Midbrain (tissue), 1 donor: ENCODE measurements at regions not wholly inside any gene's neighbourhood (a gene's known extent, or its start where the extent isn't known, plus 50 kb on each side); places are given as distances from the start of the nearest gene placed in this dataset.
A peak's percentile ranks its signal among the peaks of the same experiment; 100 is the strongest.
"Not testable (repeated sequence)": the region's sequence is repeated elsewhere in the genome, so short reads cannot be mapped to it uniquely, and the experiment has no call there.

Experiments used
- DNase-seq: peaks from one replicate; lab custom pipeline; 2025; lab: John Stamatoyannopoulos, UW

DNA sequence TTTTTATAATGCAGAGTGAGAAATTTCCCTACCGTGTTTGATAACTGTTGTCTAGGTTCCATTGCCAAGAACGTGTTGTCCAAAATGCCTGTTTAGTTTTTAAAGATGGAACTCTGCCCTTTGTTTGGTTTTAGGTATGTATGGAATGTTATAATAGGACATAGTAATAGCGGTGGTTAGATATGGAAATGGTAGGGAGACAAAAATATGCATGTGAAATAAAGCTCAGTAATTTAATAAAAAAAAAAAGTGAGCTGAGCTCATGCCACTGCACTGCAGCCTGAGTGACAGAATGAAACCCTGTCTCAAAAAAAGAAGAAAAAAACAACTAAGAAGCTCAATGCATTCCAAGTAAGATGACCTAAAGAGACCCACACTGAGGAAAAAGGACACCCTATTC is 72.9 kb downstream of the ZNF783 start:
- no peak for DNase-seq

DNA sequence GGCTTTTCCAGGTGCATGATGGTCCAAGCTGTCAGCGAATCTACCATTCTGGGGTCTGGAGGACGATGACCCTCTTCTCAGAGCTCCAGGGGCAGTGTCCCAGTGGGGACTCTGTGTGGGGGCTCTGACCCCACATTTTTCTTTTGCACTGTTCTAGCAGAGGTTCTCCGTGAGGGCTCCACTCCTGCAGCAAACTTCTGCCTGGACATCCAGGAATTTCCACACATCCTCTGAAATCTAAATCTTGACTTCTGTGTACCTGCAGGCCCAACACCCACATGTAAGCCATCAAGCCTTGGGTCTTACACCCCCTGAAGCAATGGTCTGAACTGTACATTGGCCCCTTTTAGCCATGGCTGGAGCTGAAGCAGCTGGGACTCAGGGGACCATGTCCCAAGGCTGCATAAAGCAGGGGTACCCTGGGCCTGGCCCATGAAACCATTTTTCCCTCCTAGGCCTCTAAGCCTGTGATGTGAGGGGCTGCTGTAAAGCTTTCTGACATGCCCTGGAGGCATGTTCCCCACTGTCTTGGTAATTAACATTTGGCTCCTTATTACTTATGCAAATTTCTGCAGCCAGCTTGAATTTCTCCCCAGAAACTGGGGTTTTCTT is 86.9 kb downstream of the ZNF783 start:
- DNase-seq = no peak

DNA sequence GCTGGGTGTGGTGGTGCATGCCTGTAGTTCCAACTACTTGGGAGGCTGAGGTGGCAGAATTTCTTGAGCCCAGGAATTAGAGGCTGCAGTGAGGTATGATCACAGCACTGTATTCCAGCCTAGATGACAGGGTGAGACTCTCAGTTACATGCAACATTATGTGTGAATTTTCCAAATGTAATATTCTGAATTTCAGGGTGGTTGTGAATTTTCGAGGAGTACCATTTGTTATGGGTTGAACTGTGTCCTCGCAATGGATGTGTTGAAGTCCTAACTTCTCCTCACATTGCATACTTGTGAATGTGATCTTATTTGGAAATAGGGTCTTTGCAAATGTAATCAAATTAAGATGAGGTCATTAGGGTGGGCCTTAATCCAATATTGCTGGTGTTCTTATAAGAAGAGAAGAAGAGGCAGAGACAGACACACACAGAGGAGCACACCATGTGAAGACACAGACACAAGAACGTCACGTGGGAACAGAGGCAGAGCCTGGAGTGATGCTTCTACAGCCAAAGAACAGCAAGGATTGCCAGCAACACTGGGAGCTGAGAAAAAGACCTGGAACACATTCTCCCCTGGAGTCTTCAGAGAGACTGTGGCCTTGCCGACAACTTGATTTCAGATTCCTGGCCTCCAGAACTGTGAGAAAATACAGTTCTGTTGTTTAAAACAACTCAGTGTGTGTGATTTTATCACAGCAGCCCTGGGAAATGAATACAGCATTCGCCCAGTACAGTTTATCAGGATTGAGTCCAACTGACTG is 91.9 kb downstream of the ZNF783 start:
- peak; percentile 11 for DNase-seq

DNA sequence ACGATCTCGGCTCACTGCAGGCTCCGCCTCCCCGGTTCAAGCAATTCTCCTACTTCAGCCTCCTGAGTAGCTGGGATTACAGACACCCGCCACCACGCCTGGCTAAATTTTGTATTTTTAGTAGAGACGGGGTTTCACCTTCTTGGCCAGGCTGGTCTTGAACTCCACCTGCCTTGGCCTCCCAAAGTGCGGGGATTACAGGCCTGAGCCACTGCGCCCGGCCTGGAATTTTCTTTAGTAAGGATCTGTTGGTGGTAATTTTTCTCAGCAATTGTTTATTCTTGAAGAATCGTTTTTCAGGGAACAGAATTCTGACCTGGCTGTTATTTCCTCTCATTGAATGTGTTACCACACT is 93.0 kb downstream of the ZNF783 start:
- DNase-seq = not testable (repeated sequence)

DNA sequence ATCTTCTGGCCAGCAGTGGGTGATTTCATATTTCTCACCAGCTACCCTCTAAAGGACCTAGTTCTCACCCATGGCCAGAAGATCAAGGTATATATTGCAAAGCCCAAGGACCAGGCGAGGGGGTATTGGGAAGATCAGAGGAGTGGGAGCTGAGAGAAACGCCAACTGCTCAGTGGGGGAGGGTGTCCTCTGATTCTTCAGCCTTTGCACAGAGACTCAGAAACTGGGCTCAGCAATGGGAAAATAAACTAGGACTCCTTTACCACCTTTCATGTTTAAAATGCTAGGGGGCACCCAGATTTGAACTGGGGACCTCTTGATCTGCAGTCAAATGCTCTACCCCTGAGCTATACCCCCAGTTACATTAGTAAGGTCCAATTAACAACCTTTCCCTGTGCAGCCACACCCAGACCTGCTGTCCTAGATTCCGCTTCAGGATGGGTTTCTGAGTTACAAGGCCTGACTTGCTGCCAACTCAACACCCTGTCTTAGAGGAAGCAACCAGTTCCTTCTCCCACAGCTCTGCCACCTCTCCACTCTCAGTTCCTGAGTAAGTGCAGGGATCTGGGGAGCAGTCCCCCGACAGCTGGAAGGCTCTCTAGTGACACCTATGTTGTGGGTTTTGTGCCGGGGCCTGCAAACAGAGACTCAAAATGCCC is 93.5 kb downstream of the ZNF783 start:
- no peak for DNase-seq

DNA sequence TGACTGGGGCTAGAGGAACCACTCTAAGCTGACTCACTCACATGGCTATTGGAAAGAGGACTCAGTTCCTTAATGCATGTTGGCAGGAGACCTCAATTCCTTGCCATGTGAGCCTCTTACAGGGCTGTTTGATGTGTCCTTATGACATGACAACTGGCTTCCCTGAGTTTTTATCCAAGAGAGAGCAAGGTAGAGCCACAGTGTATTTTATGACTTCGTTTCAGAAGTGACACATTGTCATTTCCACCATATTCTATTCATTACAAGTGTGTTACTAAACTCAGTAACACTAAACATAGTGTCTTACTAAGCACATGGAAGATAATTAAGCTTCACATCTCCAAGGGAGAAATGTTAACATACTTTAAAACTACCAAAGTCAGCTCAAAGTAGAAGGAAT is 98.2 kb downstream of the ZNF777 start:
- no peak for DNase-seq

DNA sequence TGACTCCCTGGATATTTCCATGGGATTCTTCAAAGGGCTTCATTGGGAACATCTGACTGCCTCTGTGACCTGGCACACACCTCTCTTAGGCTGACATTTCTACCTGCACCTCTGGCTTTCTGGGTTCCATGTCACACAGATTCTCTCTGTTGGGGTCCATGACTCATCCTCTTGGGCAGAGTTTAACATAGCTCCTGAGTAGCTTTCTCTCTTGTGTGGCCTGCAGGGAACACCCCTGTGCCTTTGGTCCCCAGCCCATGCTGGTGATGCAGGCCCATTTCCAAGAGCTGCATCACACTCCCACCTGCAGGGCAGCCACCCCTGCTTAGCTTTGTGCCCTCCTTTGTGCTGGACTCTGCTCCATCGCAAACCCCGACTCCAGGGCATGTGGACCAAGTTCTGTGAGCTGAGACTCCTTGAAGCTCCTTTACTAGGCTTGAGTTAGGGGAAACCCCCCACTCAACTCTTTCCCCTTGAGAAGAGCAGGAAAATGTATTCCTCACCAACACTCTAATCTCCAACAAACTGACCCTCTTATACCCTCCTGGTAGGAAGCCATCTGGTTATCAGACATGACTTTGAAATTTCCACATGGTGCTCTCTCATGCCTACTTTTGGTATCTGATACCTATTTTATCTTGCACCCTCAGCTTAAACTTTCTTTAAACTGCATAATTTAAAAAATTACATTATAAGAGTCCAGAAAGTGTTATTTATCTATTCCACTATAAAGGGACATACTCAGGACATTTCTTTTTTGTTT is 93.3 kb downstream of the ZNF777 start:
- DNase-seq = no peak

DNA sequence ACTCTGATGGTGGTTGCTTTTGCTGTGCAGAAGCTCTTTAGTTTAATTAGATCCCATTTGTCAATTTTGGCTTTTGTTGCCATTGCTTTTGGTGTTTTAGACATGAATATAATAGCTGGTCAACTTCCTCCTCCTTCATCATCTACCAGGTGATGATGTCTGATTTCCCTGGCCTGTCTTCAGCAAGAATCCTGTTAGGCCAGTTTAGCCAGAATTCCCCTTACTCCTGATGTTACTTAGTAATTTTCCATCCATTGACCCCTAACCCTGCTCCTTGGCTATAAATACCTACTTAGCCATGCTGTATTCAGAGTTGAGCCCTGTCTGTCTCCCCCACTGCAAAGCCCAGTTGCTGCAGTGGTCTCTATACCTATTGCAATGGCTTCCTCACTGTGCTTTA is 91.4 kb downstream of the ZNF777 start:
- no peak for DNase-seq

DNA sequence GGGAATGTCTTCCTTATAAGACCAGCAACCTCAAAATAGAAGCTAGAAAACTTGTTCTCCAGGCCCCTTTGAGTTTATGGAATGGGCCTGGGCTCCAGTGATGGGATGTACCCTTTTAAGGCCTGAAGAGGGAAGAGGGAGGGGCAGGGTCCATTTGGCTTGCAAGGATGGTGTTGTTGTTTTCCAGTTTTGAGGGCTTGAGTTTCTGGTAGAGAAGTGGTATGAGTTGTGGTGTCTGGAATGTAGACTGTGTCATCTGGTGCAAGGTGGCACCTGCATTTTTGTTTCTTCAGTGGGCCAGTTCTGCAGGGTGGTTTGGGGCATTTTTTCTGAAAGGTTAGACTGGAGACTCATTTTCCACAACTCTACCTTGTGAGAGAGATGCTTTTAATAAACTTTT is 90.1 kb downstream of the ZNF777 start:
- DNase-seq = no peak

DNA sequence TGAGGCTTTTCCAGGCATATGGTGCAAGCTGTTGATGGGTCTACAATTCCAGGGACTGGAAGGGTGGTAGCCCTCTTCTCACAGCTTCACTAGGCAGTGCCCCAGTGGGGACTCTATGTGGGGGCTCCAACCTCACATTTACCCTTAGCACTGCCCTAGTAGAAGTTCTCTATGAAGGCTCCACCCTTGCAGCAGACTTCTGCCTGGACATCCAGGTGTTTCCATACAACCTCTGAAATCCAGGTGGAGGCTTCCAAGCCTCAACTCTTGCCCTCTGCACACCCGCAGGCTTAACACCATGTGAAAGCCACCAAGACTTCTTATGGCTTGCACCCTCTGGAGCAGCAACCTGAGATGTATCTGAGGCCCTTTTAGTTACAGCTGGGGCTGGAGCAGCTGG is 87.8 kb downstream of the ZNF777 start:
- no peak for DNase-seq

DNA sequence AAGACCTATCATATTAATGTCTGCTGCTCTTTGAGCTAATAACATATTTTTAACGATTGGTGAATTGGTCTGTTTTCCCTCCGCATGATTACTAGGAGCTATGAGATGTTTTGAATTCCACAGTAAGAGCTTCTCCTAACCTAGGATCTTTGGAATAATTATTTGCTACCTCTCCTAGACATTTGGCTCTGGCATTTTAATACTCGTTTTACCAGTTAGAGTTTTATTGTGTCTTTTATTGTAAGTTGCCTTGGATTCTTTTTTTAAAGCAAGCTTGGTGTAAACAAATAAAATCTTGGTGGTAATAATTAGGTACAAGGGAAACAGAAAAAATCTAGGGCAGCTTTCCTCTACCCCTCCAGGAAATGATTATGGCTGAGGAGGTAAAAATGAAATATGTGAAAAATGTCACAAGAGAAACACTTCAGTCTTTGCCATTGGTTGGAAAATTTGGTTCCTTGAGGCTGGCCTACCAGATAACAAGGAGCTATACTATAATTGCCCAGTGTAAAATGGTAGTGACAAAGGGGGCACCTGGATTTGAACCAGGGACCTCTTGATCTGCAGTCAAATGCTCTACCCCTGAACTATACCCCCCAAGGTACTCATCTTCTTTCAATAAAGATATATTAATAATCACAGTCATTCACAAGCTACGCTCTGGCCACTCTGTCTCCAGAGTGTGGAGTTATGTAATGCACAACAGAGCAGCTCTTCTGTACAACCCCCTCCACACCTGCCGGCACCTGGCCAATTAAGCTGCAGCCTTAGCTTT is 85.4 kb downstream of the ZNF777 start:
- no peak for DNase-seq

DNA sequence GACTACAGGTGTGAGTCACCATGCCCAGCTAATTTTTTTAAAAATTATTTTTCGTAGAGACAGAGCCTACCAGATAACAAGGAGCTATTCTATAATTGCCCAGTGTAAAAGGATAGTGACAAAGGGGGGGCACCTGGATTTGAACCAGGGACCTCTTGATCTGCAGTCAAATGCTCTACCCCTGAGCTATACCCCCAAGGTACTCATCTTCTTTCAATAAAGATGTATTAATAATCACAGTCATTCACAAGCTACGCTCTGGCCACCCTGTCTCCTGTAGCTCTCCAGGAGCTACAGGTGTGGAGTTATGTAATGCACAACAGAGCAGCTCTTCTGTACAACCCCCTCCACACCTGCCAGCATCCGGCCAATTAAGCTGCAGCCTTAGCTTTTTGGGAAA is 83.5 kb downstream of the ZNF777 start:
- DNase-seq = no peak

DNA sequence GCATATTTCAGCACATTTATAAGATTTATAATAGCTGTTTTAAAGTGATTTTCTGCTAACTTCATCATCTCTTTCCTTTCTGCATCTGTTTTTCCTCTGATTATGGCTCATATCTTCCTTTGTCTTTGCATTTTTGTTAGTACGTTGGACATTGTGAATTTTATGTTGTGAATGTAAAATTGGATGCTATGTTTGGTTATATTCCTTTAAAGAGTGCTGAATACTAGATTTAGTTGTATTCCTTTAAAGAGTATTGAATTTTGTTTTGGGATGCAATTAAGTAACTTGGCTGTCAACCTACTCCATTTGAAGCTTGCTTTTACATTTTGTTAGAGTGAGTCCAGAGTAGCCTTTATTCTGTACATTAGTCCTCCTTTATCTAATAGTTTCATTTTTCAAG is 81.2 kb downstream of the ZNF777 start:
- no peak for DNase-seq

DNA sequence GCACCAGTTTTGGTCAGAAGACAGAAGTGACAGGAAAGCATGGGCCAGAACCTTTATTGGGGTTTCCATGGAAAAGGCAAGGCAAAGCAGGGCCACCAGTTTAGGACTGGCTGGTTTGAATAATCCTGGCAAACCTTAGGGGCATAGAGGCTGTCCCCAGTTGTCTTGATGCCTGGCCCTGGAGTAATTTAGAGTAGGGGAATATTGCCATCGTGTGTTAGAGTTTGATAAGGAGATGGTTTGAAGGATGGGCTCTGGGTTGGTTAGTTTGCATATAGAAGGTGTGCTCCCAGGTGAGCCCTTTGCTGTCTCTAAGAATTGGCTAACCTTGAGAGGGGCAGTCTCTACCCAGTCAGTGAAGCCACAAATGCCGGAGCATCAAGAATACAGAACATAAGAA is 79.6 kb downstream of the ZNF777 start:
- peak; percentile 2 for DNase-seq
